ENCODE measurements at regions not wholly inside any gene's neighbourhood (a gene's known extent, or its start where the extent isn't known, plus 50 kb on each side); places are given as distances from the start of the nearest gene placed in this dataset.
"Not testable (repeated sequence)": the region's sequence is repeated elsewhere in the genome, so short reads cannot be mapped to it uniquely, and the experiment has no call there.

- intact Hi-C loops (cut with micrococcal nuclease): no loop called here
- CTCF ChIA-PET: no interaction called here
- no peaks in the 10 kb centered on the region for H3K36me3 Mint-ChIP-seq
Observed at GRCh38 chr9:38518826-38519225, 94.6 kb upstream of the IGFBPL1 start.

GRCh38 chr9:38516273-38516672, 92.0 kb upstream of the IGFBPL1 start:
- H3K36me3 Mint-ChIP-seq; H3K9me3 Mint-ChIP-seq; H3K4me1 Mint-ChIP-seq (ENCODE audit: low read depth); H3K27me3 Mint-ChIP-seq; DNase-seq; intact Hi-C loops (cut with micrococcal nuclease); H3K4me3 Mint-ChIP-seq; H3K27ac Mint-ChIP-seq; POLR2A ChIA-PET: not testable (repeated sequence)
- CTCF ChIA-PET: interaction anchor here (1.2 kb wide), 1 partner anchor 82 kb away, joined by 3 read pairs; no protein-coding TSS in a partner anchor

More at GRCh38 chr9:38518826-38519225, 94.6 kb upstream of the IGFBPL1 start:
- DNase-seq: no peak
- Mint-ChIP-seq H3K27me3 (no peaks in the 10 kb centered on the region), H3K9me3 (no peaks in the 10 kb centered on the region), H3K4me3 (no peak overlapping the region), H3K4me1 (ENCODE audit: low read depth) (peaks cover 6% of the 10 kb centered on the region), H3K27ac (no peak overlapping the region)
- POLR2A ChIA-PET: no interaction called here

- CTCF ChIA-PET, H3K27ac Mint-ChIP-seq: not testable (repeated sequence)
Observed at GRCh38 chr9:38515055-38515454, 90.8 kb upstream of the IGFBPL1 start.

GRCh38 chr9:38510340-38510739, 86.1 kb upstream of the IGFBPL1 start:
- not testable (repeated sequence) for H3K4me1 Mint-ChIP-seq (ENCODE audit: low read depth)

More at GRCh38 chr9:38515055-38515454, 90.8 kb upstream of the IGFBPL1 start:
- DNase-seq; H3K4me3 Mint-ChIP-seq; H3K36me3 Mint-ChIP-seq; H3K9me3 Mint-ChIP-seq; intact Hi-C loops (cut with micrococcal nuclease); POLR2A ChIA-PET; H3K27me3 Mint-ChIP-seq; H3K4me1 Mint-ChIP-seq (ENCODE audit: low read depth): not testable (repeated sequence)

GRCh38 chr9:38507587-38507986, 83.3 kb upstream of the IGFBPL1 start:
- intact Hi-C loops (cut with micrococcal nuclease): no loop called here
- no peaks in the 10 kb centered on the region for H3K9me3 Mint-ChIP-seq
- no peak for DNase-seq
- H3K4me3 Mint-ChIP-seq: no peak overlapping the region
- ChIA-PET POLR2A (no interaction called here), CTCF (no interaction called here)
- no peak overlapping the region for H3K27ac Mint-ChIP-seq
- no peaks in the 10 kb centered on the region for H3K36me3 Mint-ChIP-seq
- H3K4me1 Mint-ChIP-seq (ENCODE audit: low read depth): no peaks in the 10 kb centered on the region
- H3K27me3 Mint-ChIP-seq: no peaks in the 10 kb centered on the region

More at GRCh38 chr9:38510340-38510739, 86.1 kb upstream of the IGFBPL1 start:
- H3K36me3 Mint-ChIP-seq; H3K27me3 Mint-ChIP-seq; CTCF ChIA-PET; H3K9me3 Mint-ChIP-seq; DNase-seq; H3K27ac Mint-ChIP-seq; H3K4me3 Mint-ChIP-seq; intact Hi-C loops (cut with micrococcal nuclease); POLR2A ChIA-PET: not testable (repeated sequence)

- H3K27me3 Mint-ChIP-seq; H3K36me3 Mint-ChIP-seq; intact Hi-C loops (cut with micrococcal nuclease); H3K4me3 Mint-ChIP-seq; DNase-seq; CTCF ChIA-PET; H3K9me3 Mint-ChIP-seq; POLR2A ChIA-PET; H3K27ac Mint-ChIP-seq; H3K4me1 Mint-ChIP-seq (ENCODE audit: low read depth): not testable (repeated sequence)
Observed at GRCh38 chr9:38500171-38500570, 75.9 kb upstream of the IGFBPL1 start.

- POLR2A ChIA-PET; CTCF ChIA-PET; H3K27ac Mint-ChIP-seq; H3K9me3 Mint-ChIP-seq; H3K4me3 Mint-ChIP-seq; H3K36me3 Mint-ChIP-seq; DNase-seq; intact Hi-C loops (cut with micrococcal nuclease); H3K4me1 Mint-ChIP-seq (ENCODE audit: low read depth); H3K27me3 Mint-ChIP-seq: not testable (repeated sequence)
Observed at GRCh38 chr9:38498551-38498950, 74.3 kb upstream of the IGFBPL1 start.

GRCh38 chr9:38489057-38489456, 64.8 kb upstream of the IGFBPL1 start:
- ChIA-PET POLR2A (no interaction called here), CTCF (no interaction called here)
- Mint-ChIP-seq H3K9me3 (peaks cover 6% of the 10 kb centered on the region), H3K4me3 (no peak overlapping the region), H3K27ac (no peak overlapping the region), H3K4me1 (ENCODE audit: low read depth) (no peaks in the 10 kb centered on the region), H3K36me3 (peaks cover 4% of the 10 kb centered on the region), H3K27me3 (peaks cover 6% of the 10 kb centered on the region)
- intact Hi-C loops (cut with micrococcal nuclease): no loop called here
- no peak for DNase-seq

- CTCF ChIA-PET: no interaction called here
- H3K4me1 Mint-ChIP-seq (ENCODE audit: low read depth): no peaks in the 10 kb centered on the region
- no peak for DNase-seq
- POLR2A ChIA-PET: no interaction called here
- H3K4me3 Mint-ChIP-seq: no peak overlapping the region
- peaks cover 4% of the 10 kb centered on the region for H3K36me3 Mint-ChIP-seq
- H3K27me3 Mint-ChIP-seq: peaks cover 6% of the 10 kb centered on the region
- no peak overlapping the region for H3K27ac Mint-ChIP-seq
- peaks cover 6% of the 10 kb centered on the region for H3K9me3 Mint-ChIP-seq
- intact Hi-C loops (cut with micrococcal nuclease): no loop called here
Observed at GRCh38 chr9:38488156-38488698, 64.0 kb upstream of the IGFBPL1 start.

GRCh38 chr9:38487418-38488155, 63.3 kb upstream of the IGFBPL1 start:
- H3K36me3 Mint-ChIP-seq; DNase-seq; intact Hi-C loops (cut with micrococcal nuclease); POLR2A ChIA-PET; H3K4me1 Mint-ChIP-seq (ENCODE audit: low read depth); H3K4me3 Mint-ChIP-seq; CTCF ChIA-PET; H3K9me3 Mint-ChIP-seq; H3K27me3 Mint-ChIP-seq; H3K27ac Mint-ChIP-seq: not testable (repeated sequence)

- ChIA-PET POLR2A (no interaction called here), CTCF (no interaction called here)
- no peak for DNase-seq
- Mint-ChIP-seq H3K27ac (no peak overlapping the region), H3K9me3 (peaks cover 4% of the 10 kb centered on the region), H3K27me3 (peaks cover 6% of the 10 kb centered on the region), H3K4me3 (no peak overlapping the region), H3K4me1 (ENCODE audit: low read depth) (no peaks in the 10 kb centered on the region), H3K36me3 (peaks cover 3% of the 10 kb centered on the region)
- intact Hi-C loops (cut with micrococcal nuclease): no loop called here
Observed at GRCh38 chr9:38486837-38487236, 62.6 kb upstream of the IGFBPL1 start.

- intact Hi-C loops (cut with micrococcal nuclease): no loop called here
- no peaks in the 10 kb centered on the region for H3K9me3 Mint-ChIP-seq
- ChIA-PET POLR2A (no interaction called here), CTCF (no interaction called here)
- DNase-seq: no peak
- no peaks in the 10 kb centered on the region for H3K4me1 Mint-ChIP-seq (ENCODE audit: low read depth)
- H3K27me3 Mint-ChIP-seq: peaks cover 6% of the 10 kb centered on the region
- no peak overlapping the region for H3K27ac Mint-ChIP-seq
- H3K36me3 Mint-ChIP-seq: no peaks in the 10 kb centered on the region
- no peak overlapping the region for H3K4me3 Mint-ChIP-seq
Observed at GRCh38 chr9:38486056-38486615, 61.9 kb upstream of the IGFBPL1 start.

- H3K9me3 Mint-ChIP-seq; H3K4me3 Mint-ChIP-seq; POLR2A ChIA-PET; DNase-seq; intact Hi-C loops (cut with micrococcal nuclease); H3K4me1 Mint-ChIP-seq (ENCODE audit: low read depth); H3K36me3 Mint-ChIP-seq; H3K27ac Mint-ChIP-seq; CTCF ChIA-PET; H3K27me3 Mint-ChIP-seq: not testable (repeated sequence)
Observed at GRCh38 chr9:38484076-38484665, 59.9 kb upstream of the IGFBPL1 start.

Measured in activated CD4-positive, alpha-beta memory T cell treated with anti-CD3 and anti-CD28 coated beads for 36 hours (primary cell).